Erythroblast (primary cell): ENCODE measurements at regions not wholly inside any gene's neighbourhood (a gene's known extent, or its start where the extent isn't known, plus 50 kb on each side); places are given as distances from the start of the nearest gene placed in this dataset.

Experiments used
- GATA1 ChIP-seq: IDR thresholded peaks from 2 replicates; pipeline ENCODE4 v1.6.1; 2011; ENCODE audit warnings: low read depth, mild to moderate bottlenecking, control low read depth, low read length, moderate library complexity
- POLR2A ChIP-seq: IDR thresholded peaks from 2 replicates; pipeline ENCODE4 v1.6.1; 2011; ENCODE audit warnings: mild to moderate bottlenecking, low read length

- TF ChIP-seq POLR2A (no peak), GATA1 (no peak)
Observed at GRCh38 chr14:100407376-100408102, 84.4 kb downstream of the SLC25A47 start.
